K562 (cell line): ENCODE measurements at regions not wholly inside any gene's neighbourhood (a gene's known extent, or its start where the extent isn't known, plus 50 kb on each side); places are given as distances from the start of the nearest gene placed in this dataset.

Source experiments
- ATAC-seq: fragments of 200-7000 bp; cut with Tn5 transposase; 3 replicates; pipeline ENCODE4 v1.9.1; 2020; ENCODE audit warnings: moderate library complexity
- BruUV-seq: library from RNA; stranded (reverse); fragments of 400-500 nt; replicated peaks from 2 replicates; lab custom pipeline; 2021; lab: Mats Ljungman, UMichigan
- CTCF ChIA-PET: fragments of 300-600 bp; formaldehyde crosslinking; extraction: SDS; loops from one replicate; lab custom pipeline; 2021; ENCODE audit warnings: low intra/inter-chr PET ratio; lab: Yijun Ruan, JAX
- POLR2A ChIA-PET: fragments of 300-600, 350-650 bp; sonication (Branson Sonifier 250); formaldehyde crosslinking; extraction: SDS; loops from one replicate; lab custom pipeline; 2021; ENCODE audit warnings: antibody characterized with exemption, inconsistent platforms; lab: Yijun Ruan, JAX
- DNase-seq, 4 experiments: peaks; one replicate each; pipeline versions ENCODE4 v3.0.0 to v3.0.0-alpha.2; 2011 to 2018; ENCODE audit warnings: low spot score in 3 of 4, mixed read lengths in 3 of 4; ENCODE audit errors: extremely low read depth in 1 of 4
- FAIRE-seq: peaks from 2 replicates; lab custom pipeline; 2011; peaks lifted over from hg19 to GRCh38; lab: Jason Lieb, UNC
- H2AFZ ChIP-seq: 2 replicates; pipeline ENCODE4 v1.6.0; 2011; ENCODE audit warnings: low read depth, low read length, control low read depth, inconsistent platforms
- H3K27ac ChIP-seq: fragments of 200-600 bp; 3 replicates; pipeline ENCODE4 v1.8.0; 2011; ENCODE audit warnings: low read depth, mild to moderate bottlenecking, control low read depth, inconsistent platforms, low read length, moderate library complexity, mixed read lengths; ENCODE audit errors: extremely low read depth
- H3K27me3 ChIP-seq, 2 experiments: fragments of 300-600 bp in 1 of 2; 2 replicates in 1 of 2; 3 replicates in 1 of 2; pipeline versions ENCODE4 v1.6.0 to v1.8.0; 2011; ENCODE audit warnings: inconsistent platforms in 2 of 2, low read length in 2 of 2, mild to moderate bottlenecking in 1 of 2, mixed read lengths in 1 of 2, moderate library complexity in 1 of 2; ENCODE audit not compliant: control insufficient read depth in 2 of 2, insufficient read depth in 2 of 2
- H3K36me3 ChIP-seq: fragments of 300-600 bp; 3 replicates; pipeline ENCODE4 v1.8.0; 2011; ENCODE audit warnings: mild to moderate bottlenecking, low read length, inconsistent platforms; ENCODE audit not compliant: control insufficient read depth, insufficient read depth
- H3K4me1 ChIP-seq, 2 experiments: fragments of 200-600 bp in 1 of 2; replicated peaks in 1 of 2; 2 replicates in 1 of 2; 3 replicates in 1 of 2; pipeline versions ENCODE4 v1.5.1 to v1.8.0; 2011; ENCODE audit warnings: inconsistent platforms in 2 of 2, low read length in 2 of 2, mild to moderate bottlenecking in 1 of 2, mixed read lengths in 1 of 2, moderate library complexity in 1 of 2; ENCODE audit not compliant: control insufficient read depth in 2 of 2, insufficient read depth in 2 of 2
- H3K4me2 ChIP-seq: 2 replicates; pipeline ENCODE4 v1.6.1; 2011; ENCODE audit warnings: low read length, control low read depth, inconsistent platforms, mixed read lengths; ENCODE audit not compliant: insufficient read depth
- H3K4me3 ChIP-seq: fragments of 200-600 bp; sonication (generic), shearing (Covaris generic); 2 replicates; pipeline ENCODE4 v1.5.1; 2016; ENCODE audit warnings: control low read depth, inconsistent platforms
- H3K79me2 ChIP-seq: fragments of 200-600 bp; 3 replicates; pipeline ENCODE4 v1.8.0; 2011; ENCODE audit warnings: low read length, inconsistent platforms; ENCODE audit not compliant: control insufficient read depth, insufficient read depth
- H3K9ac ChIP-seq, 2 experiments: 2 replicates each; pipeline versions ENCODE4 v1.6.0 to v1.6.1; 2011; ENCODE audit warnings: low read depth in 2 of 2, low read length in 2 of 2, control low read depth in 1 of 2, inconsistent platforms in 1 of 2, mild to moderate bottlenecking in 1 of 2, mixed read lengths in 1 of 2; ENCODE audit not compliant: insufficient read depth in 1 of 2
- H3K9me1 ChIP-seq: one replicate; pipeline ENCODE4 v1.6.0; 2011; ENCODE audit warnings: inconsistent platforms, mild to moderate bottlenecking, low read length, moderate library complexity; ENCODE audit not compliant: control insufficient read depth, insufficient read depth
- H3K9me3 ChIP-seq: replicated peaks from 2 replicates; pipeline ENCODE4 v1.5.1; 2011; ENCODE audit warnings: low read depth, low read length, inconsistent platforms; ENCODE audit not compliant: control insufficient read depth, insufficient read depth
- H4K20me1 ChIP-seq: replicated peaks from 2 replicates; pipeline ENCODE4 v1.6.1; 2011; ENCODE audit warnings: low read length, inconsistent platforms, mixed read lengths; ENCODE audit not compliant: control insufficient read depth, insufficient read depth
- CBX3 ChIP-seq, 2 experiments: IDR thresholded peaks; 1 replicate in 1 of 2; 2 replicates in 1 of 2; pipeline ENCODE4 v1.6.1; 2012; ENCODE audit warnings: inconsistent platforms in 2 of 2, low read length in 2 of 2, borderline replicate concordance in 1 of 2, control low read depth in 1 of 2
- RAD51 ChIP-seq: fragments of 450-650 bp; IDR thresholded peaks from 2 replicates; pipeline ENCODE4 v1.7.1; 2016; ENCODE audit warnings: low read depth, mild to moderate bottlenecking, borderline replicate concordance
- SETDB1 ChIP-seq: IDR thresholded peaks from one replicate; pipeline ENCODE4 v1.6.1; 2012; ENCODE audit warnings: low read length, control low read depth, inconsistent platforms
- XRCC5 ChIP-seq: fragments of 200-400 bp; formaldehyde crosslinking; IDR thresholded peaks from 2 replicates; pipeline ENCODE4 v1.6.1; 2017; ENCODE audit warnings: low read depth, mild to moderate bottlenecking, low read length
- ZKSCAN8 ChIP-seq: fragments of 200-800 bp; sonication (Bioruptor generic); IDR thresholded peaks from 2 replicates; pipeline ENCODE4 v1.6.1; 2016; ENCODE audit warnings: missing genetic modification characterization, missing compliant biosample characterization
- ZNF324 ChIP-seq: fragments of 250-450 bp; sonication (Bioruptor Pico); IDR thresholded peaks from 2 replicates; pipeline ENCODE4 v1.4.0; 2020; ENCODE audit warnings: mild to moderate bottlenecking
- WGBS: fragments of 100-300 bp; shearing (Covaris generic); methylation state at CpG from one replicate; pipeline ENCODE4 v1.1.6; 2016; ENCODE audit warnings: low coverage, mixed read lengths; ENCODE audit not compliant: insufficient coverage; ENCODE audit errors: missing lambda C conversion rate; 5-methylcytosine and 5-hydroxymethylcytosine counted together
- in situ Hi-C: fragments of 300-500 bp; cut with MboI; formaldehyde crosslinking; loops from 4 replicates; pipeline ENCODE4 v1.15.0; 2018; ENCODE audit warnings: inconsistent platforms, mixed read lengths
- intact Hi-C: fragments of 100-400 bp; cut with micrococcal nuclease; formaldehyde crosslinking; loops from 2 replicates; pipeline ENCODE4 v1.14.2; 2022
- TF ChIP-seq, protein P1 (sequence below): sonication (generic); formaldehyde crosslinking; IDR thresholded peaks from 2 replicates; pipeline ENCODE4 v1.8.1; 2023; ENCODE audit warnings: mild to moderate bottlenecking, missing genetic modification reagents, moderate library complexity
- TF ChIP-seq, protein P2 (sequence below), 2 experiments: fragments of 450-650 bp in 1 of 2; sonication (generic) in 1 of 2; formaldehyde crosslinking in 1 of 2; IDR thresholded peaks; 2 replicates each; pipeline versions ENCODE4 v1.7.1 to v1.9.0; 2016 to 2022; ENCODE audit warnings: inconsistent platforms in 1 of 2, mild to moderate bottlenecking in 1 of 2, missing genetic modification reagents in 1 of 2

DNA sequence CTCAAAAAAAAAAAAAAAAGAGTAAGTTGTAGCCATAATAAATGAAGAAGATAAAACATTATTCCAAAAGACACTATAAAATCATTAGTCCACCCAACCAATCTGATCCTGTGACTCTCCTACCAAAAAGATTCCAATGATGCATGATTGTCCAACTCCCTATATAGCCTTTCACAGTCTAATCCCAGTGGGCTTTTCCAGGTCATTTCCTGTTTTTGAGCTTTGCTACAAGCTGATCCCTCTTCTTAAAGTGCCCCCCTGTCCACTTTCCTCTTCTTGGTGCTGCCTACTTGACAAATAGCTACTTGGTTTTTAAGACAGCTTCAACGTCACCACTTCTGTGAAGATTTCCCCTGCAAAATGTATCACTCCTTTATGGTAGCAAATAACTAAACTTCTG lies 88.4 kb downstream of the SEMA4F start (continued):
- TF ChIP-seq, protein P1, sequence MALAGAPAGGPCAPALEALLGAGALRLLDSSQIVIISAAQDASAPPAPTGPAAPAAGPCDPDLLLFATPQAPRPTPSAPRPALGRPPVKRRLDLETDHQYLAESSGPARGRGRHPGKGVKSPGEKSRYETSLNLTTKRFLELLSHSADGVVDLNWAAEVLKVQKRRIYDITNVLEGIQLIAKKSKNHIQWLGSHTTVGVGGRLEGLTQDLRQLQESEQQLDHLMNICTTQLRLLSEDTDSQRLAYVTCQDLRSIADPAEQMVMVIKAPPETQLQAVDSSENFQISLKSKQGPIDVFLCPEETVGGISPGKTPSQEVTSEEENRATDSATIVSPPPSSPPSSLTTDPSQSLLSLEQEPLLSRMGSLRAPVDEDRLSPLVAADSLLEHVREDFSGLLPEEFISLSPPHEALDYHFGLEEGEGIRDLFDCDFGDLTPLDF (CRISPR knock-in tag), result no peak
- TF ChIP-seq ZKSCAN8 (CRISPR knock-in tag), result no peak
- TF ChIP-seq XRCC5, result no peak
- TF ChIP-seq CBX3 (IDR thresholded peaks at IDR 0.05; ENCODE audit: borderline replicate concordance in 1 of 2, low read length in 2 of 2), result no peak
- TF ChIP-seq RAD51, result no peak
- TF ChIP-seq ZNF324 (CRISPR knock-in tag), result no peak

DNA sequence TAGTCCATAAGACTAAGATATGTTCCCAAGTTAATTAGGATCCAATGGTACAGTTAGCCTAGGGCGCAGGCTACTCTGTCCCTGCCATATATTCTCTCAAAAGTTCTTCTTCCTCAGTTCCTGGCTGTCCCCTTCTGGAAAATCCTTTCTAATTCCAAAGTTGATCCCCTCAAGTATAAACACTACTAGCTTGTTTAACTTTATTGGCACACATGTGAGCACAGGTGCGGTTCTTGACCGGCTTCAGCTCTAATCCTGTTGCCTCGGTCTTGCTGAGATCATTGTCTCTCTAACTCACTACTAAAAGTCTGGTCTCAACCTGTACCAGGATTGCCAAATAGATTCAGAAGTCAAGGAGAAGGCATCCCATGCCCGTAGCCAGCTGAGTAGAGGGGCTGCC lies 89.0 kb downstream of the SEMA4F start:
- H3K36me3 ChIP-seq, result no peaks in the 10 kb centered on the region
- POLR2A ChIA-PET, result interaction anchor here (0.7 kb wide), 1 partner anchor 48 kb away, joined by 3 read pairs; no protein-coding TSS in a partner anchor
- peaks cover 0 to 33% of the 10 kb centered on the region in 2 experiments; a peak in 3 of 5 replicates for H3K27me3 ChIP-seq
- in situ Hi-C loops (no loop called here), intact Hi-C loops (no loop called here)
- no peaks in the 10 kb centered on the region for H3K79me2 ChIP-seq
- no peak overlapping the region for H2AFZ ChIP-seq
- no peak for TF ChIP-seq SETDB1
- TF ChIP-seq, protein P2, sequence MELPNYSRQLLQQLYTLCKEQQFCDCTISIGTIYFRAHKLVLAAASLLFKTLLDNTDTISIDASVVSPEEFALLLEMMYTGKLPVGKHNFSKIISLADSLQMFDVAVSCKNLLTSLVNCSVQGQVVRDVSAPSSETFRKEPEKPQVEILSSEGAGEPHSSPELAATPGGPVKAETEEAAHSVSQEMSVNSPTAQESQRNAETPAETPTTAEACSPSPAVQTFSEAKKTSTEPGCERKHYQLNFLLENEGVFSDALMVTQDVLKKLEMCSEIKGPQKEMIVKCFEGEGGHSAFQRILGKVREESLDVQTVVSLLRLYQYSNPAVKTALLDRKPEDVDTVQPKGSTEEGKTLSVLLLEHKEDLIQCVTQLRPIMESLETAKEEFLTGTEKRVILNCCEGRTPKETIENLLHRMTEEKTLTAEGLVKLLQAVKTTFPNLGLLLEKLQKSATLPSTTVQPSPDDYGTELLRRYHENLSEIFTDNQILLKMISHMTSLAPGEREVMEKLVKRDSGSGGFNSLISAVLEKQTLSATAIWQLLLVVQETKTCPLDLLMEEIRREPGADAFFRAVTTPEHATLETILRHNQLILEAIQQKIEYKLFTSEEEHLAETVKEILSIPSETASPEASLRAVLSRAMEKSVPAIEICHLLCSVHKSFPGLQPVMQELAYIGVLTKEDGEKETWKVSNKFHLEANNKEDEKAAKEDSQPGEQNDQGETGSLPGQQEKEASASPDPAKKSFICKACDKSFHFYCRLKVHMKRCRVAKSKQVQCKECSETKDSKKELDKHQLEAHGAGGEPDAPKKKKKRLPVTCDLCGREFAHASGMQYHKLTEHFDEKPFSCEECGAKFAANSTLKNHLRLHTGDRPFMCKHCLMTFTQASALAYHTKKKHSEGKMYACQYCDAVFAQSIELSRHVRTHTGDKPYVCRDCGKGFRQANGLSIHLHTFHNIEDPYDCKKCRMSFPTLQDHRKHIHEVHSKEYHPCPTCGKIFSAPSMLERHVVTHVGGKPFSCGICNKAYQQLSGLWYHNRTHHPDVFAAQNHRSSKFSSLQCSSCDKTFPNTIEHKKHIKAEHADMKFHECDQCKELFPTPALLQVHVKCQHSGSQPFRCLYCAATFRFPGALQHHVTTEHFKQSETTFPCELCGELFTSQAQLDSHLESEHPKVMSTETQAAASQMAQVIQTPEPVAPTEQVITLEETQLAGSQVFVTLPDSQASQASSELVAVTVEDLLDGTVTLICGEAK (IDR thresholded peaks at IDR 0.05), result peak; percentile 53; the same call in 1 of the 2 replicates
- TF ChIP-seq, protein P2 (CRISPR knock-in tag; IDR thresholded peaks at IDR 0.05), result no peak
- DNase-seq (no peak), ATAC-seq (no peak), FAIRE-seq (no peak)
- no peak overlapping the region for H3K27ac ChIP-seq
- no peak overlapping the region for H3K4me3 ChIP-seq
- no peak overlapping the region for H3K4me2 ChIP-seq
- no peaks in the 10 kb centered on the region for H3K9me1 ChIP-seq
- CTCF ChIA-PET, result no interaction called here
- H4K20me1 ChIP-seq, result 0 out of 2 replicates have a peak, but pooled peaks cover 4% of the 10 kb centered on the region
- no TSS peak for BruUV-seq
- H3K9ac ChIP-seq, result no peak overlapping the region
- H3K4me1 ChIP-seq, result no peaks in the 10 kb centered on the region
- 2% methylated on average over 5 of the region's 5 CpGs for WGBS
- no peaks in the 10 kb centered on the region for H3K9me3 ChIP-seq
